ENCODE measurements at regions not wholly inside any gene's neighbourhood (a gene's known extent, or its start where the extent isn't known, plus 50 kb on each side); places are given as distances from the start of the nearest gene placed in this dataset.

DNA sequence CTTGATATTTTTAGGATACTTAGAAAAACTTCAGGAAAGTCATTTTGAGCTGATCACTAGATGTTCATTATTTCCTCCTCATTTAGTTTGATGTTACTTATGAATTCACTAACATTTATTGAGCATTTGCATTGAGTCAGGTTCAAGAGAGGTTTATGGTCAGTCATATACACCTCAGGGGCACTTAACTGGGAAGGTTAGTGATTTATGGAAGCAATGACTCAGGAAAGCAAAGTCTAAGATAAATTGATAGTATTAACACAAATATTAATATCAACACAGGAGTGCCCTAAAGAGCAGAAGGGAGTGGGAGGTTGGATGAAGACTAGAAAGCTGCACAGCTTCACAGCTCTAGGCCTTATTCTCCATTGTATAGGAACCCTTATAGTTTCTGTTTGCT, 177.0 kb upstream of the TNFAIP3 start:
- DNase-seq (ENCODE audit: low read depth), result no peak

DNA sequence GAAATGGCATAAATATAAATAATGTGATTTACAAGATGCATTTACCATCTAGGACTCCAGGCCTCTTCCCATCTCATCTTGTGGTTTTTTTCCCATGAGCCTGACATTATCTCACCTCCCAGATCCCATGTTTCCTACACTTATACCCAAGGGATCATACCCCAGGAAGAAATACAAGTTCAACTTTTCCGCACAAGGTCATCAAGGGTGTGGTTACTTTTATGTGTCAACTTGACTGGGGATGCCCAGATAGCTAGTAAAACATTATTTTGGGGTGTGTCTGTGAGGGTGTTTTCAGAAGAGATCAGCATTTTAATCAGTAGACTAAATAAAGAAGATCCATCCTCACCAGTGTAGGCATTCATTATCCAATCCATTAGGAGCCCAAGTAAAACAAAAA, 176.3 kb upstream of the TNFAIP3 start:
- DNase-seq (ENCODE audit: low read depth), result no peak

DNA sequence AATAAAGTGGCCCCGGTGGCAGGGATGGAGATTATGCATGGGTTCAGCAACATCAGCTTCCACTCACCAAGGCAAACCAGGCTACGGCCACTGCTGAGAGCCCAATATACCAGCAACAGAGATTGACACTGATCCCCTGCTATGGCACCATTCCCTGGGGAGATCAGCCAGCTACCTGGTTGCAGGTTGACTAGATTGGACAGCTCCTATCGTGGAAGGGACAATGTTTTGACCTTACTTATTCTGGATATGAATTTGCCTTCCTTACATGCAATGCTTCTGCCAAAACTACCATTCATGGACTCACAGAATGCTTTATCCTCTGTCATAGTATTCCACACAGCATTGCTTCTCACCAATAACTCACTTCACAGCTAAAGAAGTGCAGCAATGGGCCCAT, 174.8 kb upstream of the TNFAIP3 start:
- DNase-seq (ENCODE audit: low read depth), result no peak

- no peak for DNase-seq (ENCODE audit: low read depth)
These were observed 174.3 kb upstream of the TNFAIP3 start for GRCh38 chr6:137692806-137693205.

GRCh38 chr6:137693711-137694110, 173.3 kb upstream of the TNFAIP3 start:
- no peak for DNase-seq (ENCODE audit: low read depth)

DNA sequence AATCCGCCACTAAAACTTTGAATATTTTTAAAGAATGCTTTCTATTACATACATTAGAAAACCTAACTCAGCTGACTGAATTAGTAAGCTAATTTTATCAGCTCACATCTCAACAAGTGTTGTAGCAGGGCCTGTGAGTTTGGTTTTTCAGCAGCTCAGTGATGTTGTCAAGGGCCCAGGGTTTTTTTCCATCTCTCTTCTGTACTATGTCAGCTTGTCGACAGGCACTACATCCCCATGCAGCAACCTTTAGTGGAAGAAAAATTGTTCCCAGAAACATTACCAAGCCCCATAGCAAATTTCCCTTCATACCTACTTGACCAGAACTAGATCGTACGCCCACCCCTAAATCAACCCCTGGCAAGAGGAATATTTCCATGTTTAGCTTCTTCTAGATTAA, 170.3 kb upstream of the TNFAIP3 start:
- DNase-seq (ENCODE audit: low read depth), result no peak

GRCh38 chr6:137697267-137697938, 169.7 kb upstream of the TNFAIP3 start:
- DNase-seq (ENCODE audit: low read depth), result no peak

DNA sequence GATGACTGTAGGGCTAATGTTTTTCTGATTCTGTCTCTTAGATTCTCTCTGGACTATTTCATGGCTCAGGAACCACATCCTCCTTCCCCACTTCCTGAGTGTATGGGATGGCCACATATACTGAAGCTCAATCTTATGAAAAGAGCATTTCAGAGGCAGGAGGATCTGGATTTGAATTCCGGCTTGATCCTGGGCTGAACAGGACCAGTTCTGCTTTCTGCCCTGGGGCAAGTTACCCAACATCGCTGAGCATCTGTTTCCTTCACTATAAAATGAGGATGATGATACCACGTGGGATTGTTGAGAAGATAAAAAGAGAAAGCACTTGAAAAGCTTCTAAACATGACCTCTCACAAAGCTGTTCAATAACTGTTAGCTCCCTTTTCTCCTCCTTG, 168.4 kb upstream of the TNFAIP3 start:
- no peak for DNase-seq (ENCODE audit: low read depth)

DNA sequence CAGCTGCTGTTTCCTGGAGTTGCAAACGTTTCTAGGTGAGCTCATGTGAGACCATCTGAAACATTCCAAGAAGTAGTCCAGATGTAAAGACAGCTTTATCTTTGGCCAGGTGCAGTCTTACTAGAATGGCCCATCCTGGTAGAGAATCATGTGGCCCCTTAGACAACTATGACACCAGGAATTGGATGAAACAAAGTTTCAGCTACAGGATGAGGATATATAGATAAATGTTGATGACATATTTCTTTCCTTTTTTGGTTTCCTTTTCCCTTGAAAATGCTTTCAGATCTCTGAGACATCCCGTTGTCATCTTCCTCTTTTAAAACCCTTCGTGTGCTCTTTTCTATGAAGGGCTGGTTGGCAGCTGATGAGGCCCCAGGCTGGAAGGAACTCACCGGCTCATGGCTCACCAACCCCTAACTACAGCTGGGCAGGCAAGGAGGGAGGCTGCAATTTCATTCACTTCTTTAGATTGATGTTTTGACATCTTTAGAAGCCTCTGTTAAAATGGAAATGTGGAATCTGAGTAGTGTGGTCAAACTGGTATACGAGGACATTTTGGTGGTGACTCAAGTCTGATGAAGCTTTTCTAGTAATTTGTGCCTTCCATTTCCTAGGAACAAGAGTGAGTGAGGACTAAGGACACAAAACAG, 167.9 kb upstream of the TNFAIP3 start:
- DNase-seq (ENCODE audit: low read depth), result no peak

- DNase-seq (ENCODE audit: low read depth), result no peak
These were observed 166.9 kb upstream of the TNFAIP3 start for GRCh38 chr6:137700161-137700560.

- no peak for DNase-seq (ENCODE audit: low read depth)
These were observed 166.1 kb upstream of the TNFAIP3 start for GRCh38 chr6:137700751-137701477.

DNA sequence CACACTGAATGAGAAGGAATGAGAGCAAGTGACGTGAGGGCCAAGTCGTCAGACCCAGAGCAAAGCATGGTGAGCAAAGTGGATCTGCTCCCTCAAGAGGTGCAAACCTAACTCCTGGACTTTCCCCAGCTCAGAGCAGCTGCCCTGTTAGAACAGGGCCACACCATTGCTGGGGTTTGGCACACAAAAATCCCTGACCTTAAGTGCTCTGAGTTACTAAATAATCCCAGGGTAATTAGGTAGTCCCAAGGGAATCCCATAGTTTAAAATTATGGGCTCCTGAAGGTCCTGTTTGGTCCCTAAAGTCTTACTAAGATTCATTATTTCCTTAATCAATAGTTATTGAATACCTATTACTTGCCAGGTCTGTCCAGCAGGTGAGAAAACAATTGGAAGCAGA, 165.1 kb upstream of the TNFAIP3 start:
- no peak for DNase-seq (ENCODE audit: low read depth)

DNA sequence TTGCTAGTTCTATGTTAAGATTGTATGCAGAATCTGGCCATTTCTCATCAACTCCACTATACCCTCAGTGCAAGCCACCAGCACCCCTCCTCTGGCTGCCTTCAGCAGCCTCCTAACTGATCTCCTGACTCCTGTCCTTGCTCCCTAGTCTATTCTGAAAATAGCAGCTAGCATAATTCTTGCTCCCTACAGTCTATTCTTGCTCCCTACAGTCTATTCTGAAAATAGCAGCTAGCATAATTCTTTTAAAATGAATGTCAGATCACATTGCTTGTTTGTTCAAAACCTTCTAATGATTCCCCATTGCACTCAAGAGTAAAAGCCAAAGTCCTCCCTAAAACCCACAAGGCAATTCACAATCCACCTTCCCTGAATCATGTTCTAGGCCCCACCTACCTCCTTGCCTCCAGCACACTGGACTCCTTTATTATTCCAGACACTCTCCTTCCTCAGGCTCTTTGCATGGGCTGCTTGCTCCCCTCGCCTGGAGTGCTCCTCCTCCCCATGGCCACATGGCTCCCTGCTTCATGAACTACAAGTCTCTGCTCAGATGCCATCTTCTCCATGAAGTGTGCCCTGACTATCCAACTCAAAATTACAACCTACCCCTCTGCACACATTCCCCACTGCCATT, 164.2 kb upstream of the TNFAIP3 start:
- DNase-seq (ENCODE audit: low read depth), result no peak

DNA sequence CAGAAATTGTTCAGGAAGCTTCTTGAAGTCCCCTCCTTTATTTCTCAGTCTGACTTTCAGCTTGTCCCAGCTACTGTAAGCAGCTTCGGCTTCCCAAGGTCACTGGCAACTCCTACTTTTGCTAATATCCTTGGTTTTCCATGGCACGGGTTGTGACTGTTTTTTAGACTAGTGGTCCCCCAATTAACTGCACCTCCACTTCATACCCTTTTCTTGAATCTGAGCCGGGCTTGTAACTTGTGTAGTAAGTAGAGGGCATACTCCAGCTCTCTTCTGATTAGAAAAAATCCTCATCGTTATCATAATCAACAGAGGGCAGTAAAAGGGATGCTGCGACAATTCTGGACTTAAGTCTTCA, 162.3 kb upstream of the TNFAIP3 start:
- no peak for DNase-seq (ENCODE audit: low read depth)

GRCh38 chr6:137705160-137706082, 161.6 kb upstream of the TNFAIP3 start:
- DNase-seq (ENCODE audit: low read depth), result peak; percentile 57

- DNase-seq (ENCODE audit: low read depth), result no peak
These were observed 160.8 kb upstream of the TNFAIP3 start for GRCh38 chr6:137706083-137706750.

- DNase-seq (ENCODE audit: low read depth), result no peak
These were observed 159.9 kb upstream of the TNFAIP3 start for GRCh38 chr6:137707038-137707589.

GRCh38 chr6:137707590-137708360, 159.3 kb upstream of the TNFAIP3 start:
- peak; percentile 45 for DNase-seq (ENCODE audit: low read depth)

GRCh38 chr6:137708481-137708880, 158.6 kb upstream of the TNFAIP3 start:
- no peak for DNase-seq (ENCODE audit: low read depth)

Data from stimulated activated CD8-positive, alpha-beta memory T cell treated with anti-CD3 and anti-CD28 coated beads, Interleukin-4, amount 100 ng/mL, for 24 hours (primary cell).